ENCODE measurements at regions not wholly inside any gene's neighbourhood (a gene's known extent, or its start where the extent isn't known, plus 50 kb on each side); places are given as distances from the start of the nearest gene placed in this dataset.

- no peak for TF ChIP-seq CTCF (conservative IDR thresholded peaks at IDR 0.05; ENCODE audit: control insufficient read depth, insufficient read depth, low read depth, low read length)
- DNase-seq (ENCODE audit: low read depth): no peak
These were observed 650.8 kb upstream of the KLF12 start for GRCh38 chr13:74784959-74785358.

DNA sequence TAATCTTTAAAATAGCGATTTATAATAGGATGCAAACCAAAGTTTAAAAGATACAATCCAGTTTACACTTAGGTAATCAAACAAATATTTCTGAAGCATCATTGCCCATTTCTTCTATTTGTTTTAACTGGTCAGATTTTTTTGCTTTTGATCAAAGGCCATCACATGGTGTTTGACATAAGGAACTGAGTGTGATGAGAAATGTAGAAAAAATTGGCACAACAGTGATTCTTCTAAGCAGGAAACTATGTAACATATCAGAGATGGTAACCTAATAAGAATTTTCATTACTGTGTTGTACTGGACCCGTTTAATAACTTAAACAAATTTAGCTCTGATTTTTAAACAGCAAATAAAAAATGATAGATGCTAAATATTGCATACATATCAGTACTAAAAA lies 644.7 kb upstream of the KLF12 start:
- H3K4me3 ChIP-seq (ENCODE audit: control insufficient read depth, low read depth, low read length): no peak overlapping the region
- peak; percentile 55 for DNase-seq (ENCODE audit: low read depth)
- no peak for TF ChIP-seq CTCF (conservative IDR thresholded peaks at IDR 0.05; ENCODE audit: control insufficient read depth, insufficient read depth, low read depth, low read length)

More at GRCh38 chr13:74784959-74785358, 650.8 kb upstream of the KLF12 start:
- no peak overlapping the region for H3K4me3 ChIP-seq (ENCODE audit: control insufficient read depth, low read depth, low read length)

DNA sequence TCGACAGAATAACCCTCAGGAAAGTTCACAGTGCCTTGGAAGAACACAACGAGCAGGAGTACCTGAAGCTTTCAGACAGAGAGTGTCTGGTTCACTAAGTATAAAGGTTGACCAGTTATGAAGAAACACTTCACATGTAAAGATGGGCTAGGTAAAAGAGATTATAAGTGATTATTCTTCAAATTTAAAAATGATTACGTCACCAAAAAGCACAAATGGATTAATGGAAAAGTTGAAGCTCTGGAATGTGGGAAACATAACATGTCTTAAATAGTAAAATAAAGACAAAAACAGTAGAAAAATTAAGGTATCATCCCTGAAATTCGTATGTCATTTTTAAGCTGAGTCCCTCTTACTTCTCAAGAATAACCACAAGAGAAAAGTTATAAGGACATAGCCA lies 643.9 kb upstream of the KLF12 start:
- DNase-seq (ENCODE audit: low read depth): no peak
- no peak overlapping the region for H3K4me3 ChIP-seq (ENCODE audit: control insufficient read depth, low read depth, low read length)
- TF ChIP-seq CTCF (conservative IDR thresholded peaks at IDR 0.05; ENCODE audit: control insufficient read depth, insufficient read depth, low read depth, low read length): no peak

GRCh38 chr13:74774264-74774663 lies 640.1 kb upstream of the KLF12 start:
- no peak overlapping the region for H3K4me3 ChIP-seq (ENCODE audit: control insufficient read depth, low read depth, low read length)
- no peak for TF ChIP-seq CTCF (conservative IDR thresholded peaks at IDR 0.05; ENCODE audit: control insufficient read depth, insufficient read depth, low read depth, low read length)
- peak; percentile 87 for DNase-seq (ENCODE audit: low read depth)

DNA sequence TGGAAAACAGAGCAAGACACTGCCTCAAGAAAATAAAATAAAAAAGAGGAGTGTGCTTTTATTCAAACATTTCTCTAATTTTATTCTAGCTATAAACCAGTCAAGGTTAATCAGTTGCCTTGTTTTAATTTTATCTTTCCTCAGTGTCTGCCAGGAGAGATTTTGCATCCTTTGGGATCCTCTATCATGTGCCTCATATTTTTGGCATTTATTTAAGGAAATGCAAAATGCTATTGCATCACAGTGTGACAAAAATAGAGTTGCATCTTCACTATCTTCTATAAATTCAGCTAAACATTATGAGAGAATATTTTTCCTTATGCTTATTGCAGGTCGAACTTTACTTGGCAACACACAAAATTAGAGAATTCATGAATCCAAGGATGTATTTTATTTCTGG lies 639.0 kb upstream of the KLF12 start:
- TF ChIP-seq CTCF (conservative IDR thresholded peaks at IDR 0.05; ENCODE audit: control insufficient read depth, insufficient read depth, low read depth, low read length): no peak
- no peak overlapping the region for H3K4me3 ChIP-seq (ENCODE audit: control insufficient read depth, low read depth, low read length)
- DNase-seq (ENCODE audit: low read depth): peak; percentile 42

GRCh38 chr13:74771964-74772363 lies 637.8 kb upstream of the KLF12 start:
- DNase-seq (ENCODE audit: low read depth): peak; percentile 90
- H3K4me3 ChIP-seq (ENCODE audit: control insufficient read depth, low read depth, low read length): no peak overlapping the region
- no peak for TF ChIP-seq CTCF (conservative IDR thresholded peaks at IDR 0.05; ENCODE audit: control insufficient read depth, insufficient read depth, low read depth, low read length)

- no peak overlapping the region for H3K4me3 ChIP-seq (ENCODE audit: control insufficient read depth, low read depth, low read length)
- TF ChIP-seq CTCF (conservative IDR thresholded peaks at IDR 0.05; ENCODE audit: control insufficient read depth, insufficient read depth, low read depth, low read length): no peak
- DNase-seq (ENCODE audit: low read depth): peak; percentile 88
These were observed 636.2 kb upstream of the KLF12 start for GRCh38 chr13:74770361-74770760.
